ENCODE measurements at regions not wholly inside any gene's neighbourhood (a gene's known extent, or its start where the extent isn't known, plus 50 kb on each side); places are given as distances from the start of the nearest gene placed in this dataset.
"Not testable (repeated sequence)": the region's sequence is repeated elsewhere in the genome, so short reads cannot be mapped to it uniquely, and the experiment has no call there.

GRCh38 chr7:41573862-41574261, 129.0 kb downstream of the INHBA start:
- Histone ChIP-seq H3K4me3 (ENCODE audit: low read length) (no peak overlapping the region), H3K36me3 (ENCODE audit: control insufficient read depth, insufficient read depth, low read length) (no peaks in the 10 kb centered on the region), H3K4me1 (ENCODE audit: control insufficient read depth, insufficient read depth, low read length) (no peaks in the 10 kb centered on the region), H3K27me3 (ENCODE audit: control insufficient read depth, insufficient read depth, low read length) (no peaks in the 10 kb centered on the region), H3K9ac (ENCODE audit: low read length) (no peak overlapping the region), H3K27ac (ENCODE audit: low read depth, low read length) (no peak overlapping the region)

- no peaks in the 10 kb centered on the region for H3K36me3 ChIP-seq (ENCODE audit: control insufficient read depth, insufficient read depth, low read length)
- H3K9ac ChIP-seq (ENCODE audit: low read length): no peak overlapping the region
- H3K27ac ChIP-seq (ENCODE audit: low read depth, low read length): no peak overlapping the region
- no peaks in the 10 kb centered on the region for H3K27me3 ChIP-seq (ENCODE audit: control insufficient read depth, insufficient read depth, low read length)
- H3K4me3 ChIP-seq (ENCODE audit: low read length): no peak overlapping the region
- no peaks in the 10 kb centered on the region for H3K4me1 ChIP-seq (ENCODE audit: control insufficient read depth, insufficient read depth, low read length)
Observed at GRCh38 chr7:41573443-41573842, 129.4 kb downstream of the INHBA start.

- Histone ChIP-seq H3K36me3 (ENCODE audit: control insufficient read depth, insufficient read depth, low read length) (no peaks in the 10 kb centered on the region), H3K4me1 (ENCODE audit: control insufficient read depth, insufficient read depth, low read length) (no peaks in the 10 kb centered on the region), H3K27me3 (ENCODE audit: control insufficient read depth, insufficient read depth, low read length) (no peaks in the 10 kb centered on the region), H3K27ac (ENCODE audit: low read depth, low read length) (no peak overlapping the region), H3K4me3 (ENCODE audit: low read length) (no peak overlapping the region), H3K9ac (ENCODE audit: low read length) (no peak overlapping the region)
Observed at GRCh38 chr7:41573015-41573414, 129.9 kb downstream of the INHBA start.

GRCh38 chr7:41571573-41571972, 131.3 kb downstream of the INHBA start:
- H3K36me3 ChIP-seq (ENCODE audit: control insufficient read depth, insufficient read depth, low read length): no peaks in the 10 kb centered on the region
- H3K27me3 ChIP-seq (ENCODE audit: control insufficient read depth, insufficient read depth, low read length): no peaks in the 10 kb centered on the region
- no peak overlapping the region for H3K4me3 ChIP-seq (ENCODE audit: low read length)
- H3K4me1 ChIP-seq (ENCODE audit: control insufficient read depth, insufficient read depth, low read length): no peaks in the 10 kb centered on the region
- H3K9ac ChIP-seq (ENCODE audit: low read length): no peak overlapping the region
- H3K27ac ChIP-seq (ENCODE audit: low read depth, low read length): no peak overlapping the region

GRCh38 chr7:41570766-41571165, 132.1 kb downstream of the INHBA start:
- H3K27me3 ChIP-seq (ENCODE audit: control insufficient read depth, insufficient read depth, low read length): no peaks in the 10 kb centered on the region
- H3K4me1 ChIP-seq (ENCODE audit: control insufficient read depth, insufficient read depth, low read length): no peaks in the 10 kb centered on the region
- no peaks in the 10 kb centered on the region for H3K36me3 ChIP-seq (ENCODE audit: control insufficient read depth, insufficient read depth, low read length)
- H3K4me3 ChIP-seq (ENCODE audit: low read length): no peak overlapping the region
- no peak overlapping the region for H3K27ac ChIP-seq (ENCODE audit: low read depth, low read length)
- H3K9ac ChIP-seq (ENCODE audit: low read length): no peak overlapping the region

GRCh38 chr7:41568135-41568534, 134.8 kb downstream of the INHBA start:
- Histone ChIP-seq H3K27ac (ENCODE audit: low read depth, low read length) (no peak overlapping the region), H3K27me3 (ENCODE audit: control insufficient read depth, insufficient read depth, low read length) (no peaks in the 10 kb centered on the region), H3K36me3 (ENCODE audit: control insufficient read depth, insufficient read depth, low read length) (no peaks in the 10 kb centered on the region), H3K4me3 (ENCODE audit: low read length) (no peak overlapping the region), H3K4me1 (ENCODE audit: control insufficient read depth, insufficient read depth, low read length) (no peaks in the 10 kb centered on the region), H3K9ac (ENCODE audit: low read length) (no peak overlapping the region)

- H3K4me3 ChIP-seq (ENCODE audit: low read length): no peak overlapping the region
- H3K27ac ChIP-seq (ENCODE audit: low read depth, low read length): no peak overlapping the region
- no peaks in the 10 kb centered on the region for H3K4me1 ChIP-seq (ENCODE audit: control insufficient read depth, insufficient read depth, low read length)
- no peaks in the 10 kb centered on the region for H3K36me3 ChIP-seq (ENCODE audit: control insufficient read depth, insufficient read depth, low read length)
- H3K9ac ChIP-seq (ENCODE audit: low read length): no peak overlapping the region
- no peaks in the 10 kb centered on the region for H3K27me3 ChIP-seq (ENCODE audit: control insufficient read depth, insufficient read depth, low read length)
Observed at GRCh38 chr7:41567731-41568114, 135.2 kb downstream of the INHBA start.

- Histone ChIP-seq H3K36me3 (ENCODE audit: control insufficient read depth, insufficient read depth, low read length) (no peaks in the 10 kb centered on the region), H3K9ac (ENCODE audit: low read length) (no peak overlapping the region), H3K27me3 (ENCODE audit: control insufficient read depth, insufficient read depth, low read length) (no peaks in the 10 kb centered on the region), H3K27ac (ENCODE audit: low read depth, low read length) (no peak overlapping the region), H3K4me1 (ENCODE audit: control insufficient read depth, insufficient read depth, low read length) (no peaks in the 10 kb centered on the region), H3K4me3 (ENCODE audit: low read length) (no peak overlapping the region)
Observed at GRCh38 chr7:41567031-41567730, 135.7 kb downstream of the INHBA start.

GRCh38 chr7:41566581-41566980, 136.3 kb downstream of the INHBA start:
- Histone ChIP-seq H3K9ac (ENCODE audit: low read length) (no peak overlapping the region), H3K27me3 (ENCODE audit: control insufficient read depth, insufficient read depth, low read length) (no peaks in the 10 kb centered on the region), H3K4me1 (ENCODE audit: control insufficient read depth, insufficient read depth, low read length) (no peaks in the 10 kb centered on the region), H3K36me3 (ENCODE audit: control insufficient read depth, insufficient read depth, low read length) (no peaks in the 10 kb centered on the region), H3K4me3 (ENCODE audit: low read length) (no peak overlapping the region), H3K27ac (ENCODE audit: low read depth, low read length) (no peak overlapping the region)

- no peaks in the 10 kb centered on the region for H3K36me3 ChIP-seq (ENCODE audit: control insufficient read depth, insufficient read depth, low read length)
- H3K4me1 ChIP-seq (ENCODE audit: control insufficient read depth, insufficient read depth, low read length): no peaks in the 10 kb centered on the region
- no peak overlapping the region for H3K27ac ChIP-seq (ENCODE audit: low read depth, low read length)
Observed at GRCh38 chr7:41565655-41566054, 137.2 kb downstream of the INHBA start.

GRCh38 chr7:41559426-41559825, 143.5 kb downstream of the INHBA start:
- no peaks in the 10 kb centered on the region for H3K4me1 ChIP-seq (ENCODE audit: control insufficient read depth, insufficient read depth, low read length)
- H3K27me3 ChIP-seq (ENCODE audit: control insufficient read depth, insufficient read depth, low read length): no peaks in the 10 kb centered on the region
- no peak overlapping the region for H3K4me3 ChIP-seq (ENCODE audit: low read length)
- H3K27ac ChIP-seq (ENCODE audit: low read depth, low read length): no peak overlapping the region
- H3K36me3 ChIP-seq (ENCODE audit: control insufficient read depth, insufficient read depth, low read length): no peaks in the 10 kb centered on the region
- H3K9ac ChIP-seq (ENCODE audit: low read length): no peak overlapping the region

More at GRCh38 chr7:41565655-41566054, 137.2 kb downstream of the INHBA start:
- H3K9ac ChIP-seq (ENCODE audit: low read length): no peak overlapping the region
- H3K4me3 ChIP-seq (ENCODE audit: low read length): no peak overlapping the region
- no peaks in the 10 kb centered on the region for H3K27me3 ChIP-seq (ENCODE audit: control insufficient read depth, insufficient read depth, low read length)

GRCh38 chr7:41554481-41554880, 148.4 kb downstream of the INHBA start:
- Histone ChIP-seq H3K36me3 (ENCODE audit: control insufficient read depth, insufficient read depth, low read length) (no peaks in the 10 kb centered on the region), H3K27ac (ENCODE audit: low read depth, low read length) (no peak overlapping the region), H3K4me3 (ENCODE audit: low read length) (no peak overlapping the region), H3K4me1 (ENCODE audit: control insufficient read depth, insufficient read depth, low read length) (no peaks in the 10 kb centered on the region), H3K9ac (ENCODE audit: low read length) (no peak overlapping the region), H3K27me3 (ENCODE audit: control insufficient read depth, insufficient read depth, low read length) (no peaks in the 10 kb centered on the region)

- not testable (repeated sequence) for H3K36me3 ChIP-seq (ENCODE audit: control insufficient read depth, insufficient read depth, low read length); H3K27me3 ChIP-seq (ENCODE audit: control insufficient read depth, insufficient read depth, low read length); H3K4me3 ChIP-seq (ENCODE audit: low read length); H3K4me1 ChIP-seq (ENCODE audit: control insufficient read depth, insufficient read depth, low read length); H3K9ac ChIP-seq (ENCODE audit: low read length); H3K27ac ChIP-seq (ENCODE audit: low read depth, low read length)
Observed at GRCh38 chr7:41550046-41550445, 152.8 kb downstream of the INHBA start.

All from rectal smooth muscle tissue (tissue), 1 donor.